OCI-LY3 (cell line): ENCODE measurements at regions not wholly inside any gene's neighbourhood (a gene's known extent, or its start where the extent isn't known, plus 50 kb on each side); places are given as distances from the start of the nearest gene placed in this dataset.

Experiments used
- H2AFZ ChIP-seq: fragments of 200-600, 300-600 bp; shearing (Covaris generic); 2 replicates; pipeline ENCODE4 v1.6.0; 2014; ENCODE audit warnings: antibody characterized with exemption, low read depth, low read length
- H3K27ac ChIP-seq: fragments of 200-600, 300-600 bp; sonication (generic); 2 replicates; pipeline ENCODE4 v1.5.1; 2014; ENCODE audit warnings: mild to moderate bottlenecking, low read length, moderate library complexity, mixed read lengths
- H3K27me3 ChIP-seq: fragments of 200-600, 300-600 bp; sonication (generic); 2 replicates; pipeline ENCODE4 v1.6.1; 2014; ENCODE audit warnings: low read depth, low read length, mixed read lengths
- H3K36me3 ChIP-seq: fragments of 200-600, 300-600 bp; sonication (generic); replicated peaks from 2 replicates; pipeline ENCODE3; 2014; ENCODE audit warnings: low read depth, low read length, mixed read lengths
- H3K4me1 ChIP-seq: fragments of 300-600, 200-600 bp; sonication (generic); 2 replicates; pipeline ENCODE4 v1.6.1; 2014; ENCODE audit warnings: low read length, mixed read lengths
- H3K4me2 ChIP-seq: fragments of 200-600, 300-600 bp; sonication (generic); 2 replicates; pipeline ENCODE4 v1.6.1; 2014; ENCODE audit warnings: low read length, mixed read lengths
- H3K4me3 ChIP-seq: fragments of 300-600, 200-600 bp; sonication (generic); 2 replicates; pipeline ENCODE4 v1.5.1; 2014; ENCODE audit warnings: antibody characterized with exemption, mild to moderate bottlenecking, low read length, moderate library complexity
- H3K79me2 ChIP-seq: fragments of 300-600, 200-600 bp; shearing (Covaris generic); 2 replicates; pipeline ENCODE4 v1.6.1; 2014; ENCODE audit warnings: mild to moderate bottlenecking, low read length, mixed read lengths
- H3K9ac ChIP-seq: fragments of 300-600, 200-600 bp; shearing (Covaris generic); 2 replicates; pipeline ENCODE4 v1.6.0; 2014; ENCODE audit warnings: mild to moderate bottlenecking, low read length, moderate library complexity
- H3K9me3 ChIP-seq: fragments of 200-600, 300-600 bp; shearing (Covaris generic); 2 replicates; pipeline ENCODE4 v1.6.1; 2014; ENCODE audit warnings: low read length, mixed read lengths; ENCODE audit not compliant: insufficient read depth
- H4K20me1 ChIP-seq: fragments of 200-600, 300-600 bp; sonication (generic); 2 replicates; pipeline ENCODE4 v1.6.1; 2016; ENCODE audit warnings: low read length, mixed read lengths; ENCODE audit not compliant: insufficient read depth
- EZH2phosphoT487 ChIP-seq: fragments of 200-600 bp; shearing (Covaris generic); IDR thresholded peaks from 2 replicates; pipeline ENCODE4 v1.6.1; 2018; ENCODE audit warnings: antibody characterized with exemption, mixed run types, low read depth
- TF ChIP-seq, protein P1 (sequence below): fragments of 200-600, 300-600 bp; sonication (generic); IDR thresholded peaks from 2 replicates; pipeline ENCODE4 v1.5.1; 2014; ENCODE audit warnings: antibody characterized with exemption, low read length, low read depth

DNA sequence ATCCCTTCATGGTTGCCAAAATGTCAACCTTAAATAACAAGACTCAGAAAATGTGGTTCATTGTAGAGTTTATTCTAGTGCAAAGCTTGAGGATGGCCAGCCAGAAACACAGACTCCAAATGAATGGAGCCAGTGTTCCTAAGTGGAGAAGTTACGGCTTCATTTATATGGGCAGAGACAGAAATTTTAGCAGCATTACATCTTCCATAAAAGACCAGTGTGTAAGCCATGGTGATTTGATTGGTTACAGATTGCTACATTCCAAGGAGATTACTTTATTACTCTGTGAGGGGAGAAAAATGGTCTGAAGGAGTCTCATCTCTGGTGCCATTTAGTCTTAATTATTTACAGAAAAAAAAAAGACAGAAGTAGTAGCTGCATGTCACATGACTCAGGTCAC, 97.8 kb downstream of the OTOR start:
- no peak overlapping the region for H2AFZ ChIP-seq
- no peaks in the 10 kb centered on the region for H3K9me3 ChIP-seq
- no peak overlapping the region for H3K9ac ChIP-seq
- no peaks in the 10 kb centered on the region for H3K79me2 ChIP-seq
- no peaks in the 10 kb centered on the region for H3K4me1 ChIP-seq
- no peak overlapping the region for H3K4me2 ChIP-seq
- no peaks in the 10 kb centered on the region for H4K20me1 ChIP-seq
- H3K27ac ChIP-seq: no peak overlapping the region
- TF ChIP-seq EZH2phosphoT487: no peak
- TF ChIP-seq, protein P1, sequence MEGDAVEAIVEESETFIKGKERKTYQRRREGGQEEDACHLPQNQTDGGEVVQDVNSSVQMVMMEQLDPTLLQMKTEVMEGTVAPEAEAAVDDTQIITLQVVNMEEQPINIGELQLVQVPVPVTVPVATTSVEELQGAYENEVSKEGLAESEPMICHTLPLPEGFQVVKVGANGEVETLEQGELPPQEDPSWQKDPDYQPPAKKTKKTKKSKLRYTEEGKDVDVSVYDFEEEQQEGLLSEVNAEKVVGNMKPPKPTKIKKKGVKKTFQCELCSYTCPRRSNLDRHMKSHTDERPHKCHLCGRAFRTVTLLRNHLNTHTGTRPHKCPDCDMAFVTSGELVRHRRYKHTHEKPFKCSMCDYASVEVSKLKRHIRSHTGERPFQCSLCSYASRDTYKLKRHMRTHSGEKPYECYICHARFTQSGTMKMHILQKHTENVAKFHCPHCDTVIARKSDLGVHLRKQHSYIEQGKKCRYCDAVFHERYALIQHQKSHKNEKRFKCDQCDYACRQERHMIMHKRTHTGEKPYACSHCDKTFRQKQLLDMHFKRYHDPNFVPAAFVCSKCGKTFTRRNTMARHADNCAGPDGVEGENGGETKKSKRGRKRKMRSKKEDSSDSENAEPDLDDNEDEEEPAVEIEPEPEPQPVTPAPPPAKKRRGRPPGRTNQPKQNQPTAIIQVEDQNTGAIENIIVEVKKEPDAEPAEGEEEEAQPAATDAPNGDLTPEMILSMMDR: no peak
- peaks cover 25% of the 10 kb centered on the region; the same call in 1 of the 2 replicates for H3K27me3 ChIP-seq
- H3K36me3 ChIP-seq: no peaks in the 10 kb centered on the region
- H3K4me3 ChIP-seq: no peak overlapping the region

DNA sequence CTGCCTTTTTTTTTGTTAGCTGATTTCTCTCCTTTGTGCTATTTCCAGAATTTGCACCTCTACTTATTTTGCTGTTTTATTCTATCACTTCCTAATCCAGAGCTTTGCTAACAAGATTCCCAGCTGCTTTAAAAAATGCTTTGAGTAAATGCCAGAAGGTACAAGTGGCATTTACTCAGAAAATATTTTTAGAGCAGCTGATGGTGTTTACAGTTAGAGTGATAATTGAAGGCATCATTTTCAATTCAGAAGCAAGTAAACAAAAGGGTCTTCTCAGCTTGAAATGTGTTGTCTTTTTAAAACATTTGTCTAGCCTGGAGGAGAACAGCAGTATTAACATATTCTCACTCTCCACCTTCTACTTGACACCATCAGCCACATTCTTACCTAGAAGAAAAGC, 99.9 kb downstream of the OTOR start:
- TF ChIP-seq, protein P1: no peak
- Histone ChIP-seq H3K9me3 (no peaks in the 10 kb centered on the region), H3K4me2 (no peak overlapping the region), H3K27me3 (peaks cover 21% of the 10 kb centered on the region; the same call in 1 of the 2 replicates), H3K9ac (no peak overlapping the region), H3K27ac (no peak overlapping the region), H3K79me2 (no peaks in the 10 kb centered on the region), H3K4me1 (no peaks in the 10 kb centered on the region), H4K20me1 (no peaks in the 10 kb centered on the region), H3K36me3 (no peaks in the 10 kb centered on the region), H2AFZ (no peak overlapping the region), H3K4me3 (no peak overlapping the region)

DNA sequence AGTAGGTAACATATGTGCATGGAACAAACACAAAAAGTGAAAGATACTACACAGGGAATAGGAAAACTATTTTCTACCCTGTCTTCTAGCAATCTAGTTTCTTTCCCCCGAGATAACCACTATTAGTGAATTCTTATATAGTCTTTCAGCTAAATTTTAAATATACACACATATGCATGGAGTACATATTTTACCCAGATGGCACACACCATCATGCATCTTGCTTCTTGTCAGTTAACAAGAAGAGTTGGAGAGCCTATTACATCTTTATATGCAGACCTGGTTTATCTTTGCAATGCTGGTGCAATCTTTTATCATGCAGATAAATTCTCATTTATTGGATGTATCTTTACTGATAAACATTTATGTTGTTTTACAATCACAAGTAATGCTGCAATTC, 100.4 kb downstream of the OTOR start:
- H3K4me1 ChIP-seq: no peaks in the 10 kb centered on the region
- TF ChIP-seq EZH2phosphoT487: no peak
- TF ChIP-seq, protein P1: no peak
- no peaks in the 10 kb centered on the region for H3K9me3 ChIP-seq
- H3K36me3 ChIP-seq: no peaks in the 10 kb centered on the region
- no peak overlapping the region for H2AFZ ChIP-seq
- no peak overlapping the region for H3K9ac ChIP-seq
- no peaks in the 10 kb centered on the region for H4K20me1 ChIP-seq
- no peak overlapping the region for H3K27ac ChIP-seq
- peaks cover 21% of the 10 kb centered on the region; the same call in 1 of the 2 replicates for H3K27me3 ChIP-seq
- H3K79me2 ChIP-seq: no peaks in the 10 kb centered on the region
- H3K4me3 ChIP-seq: no peak overlapping the region
- H3K4me2 ChIP-seq: no peak overlapping the region

DNA sequence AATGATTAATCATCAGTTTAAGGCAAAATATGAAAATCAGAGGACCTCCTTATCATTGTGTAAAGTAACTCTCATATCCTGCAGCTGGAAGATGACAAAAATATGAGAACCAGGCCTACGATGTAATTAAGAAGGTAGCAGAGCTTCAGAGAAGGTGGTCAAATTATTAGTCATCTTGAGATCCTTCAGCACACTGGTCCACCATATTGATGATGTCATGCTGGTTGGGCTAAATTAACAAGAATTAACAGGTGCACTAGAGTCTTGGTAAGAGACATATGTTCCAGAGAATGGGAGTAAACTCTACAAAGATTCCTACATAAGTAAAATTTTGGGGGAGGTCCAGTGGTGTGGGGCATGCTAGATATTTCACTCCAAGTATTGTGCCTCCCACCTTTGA, 112.8 kb downstream of the OTOR start:
- Histone ChIP-seq H3K27ac (no peak overlapping the region), H3K36me3 (no peaks in the 10 kb centered on the region), H3K4me3 (no peak overlapping the region), H3K4me2 (no peak overlapping the region), H3K4me1 (no peaks in the 10 kb centered on the region), H3K9me3 (no peaks in the 10 kb centered on the region), H4K20me1 (no peaks in the 10 kb centered on the region), H3K79me2 (no peaks in the 10 kb centered on the region), H2AFZ (no peak overlapping the region), H3K9ac (no peak overlapping the region), H3K27me3 (peaks cover 16% of the 10 kb centered on the region)
- TF ChIP-seq EZH2phosphoT487: no peak
- TF ChIP-seq, protein P1: no peak
